ENCODE measurements at regions not wholly inside any gene's neighbourhood (a gene's known extent, or its start where the extent isn't known, plus 50 kb on each side); places are given as distances from the start of the nearest gene placed in this dataset.

GRCh38 chr10:116792817-116793216, 50.5 kb upstream of the HSPA12A start:
- no peak for DNase-seq

- DNase-seq: no peak
Observed at GRCh38 chr10:116796469-116796868, 52.8 kb upstream of the ENO4 start.

- DNase-seq: peak; percentile 72
Observed at GRCh38 chr10:116796910-116797513, 52.3 kb upstream of the ENO4 start.

- DNase-seq: no peak
Observed at GRCh38 chr10:116798859-116799258, 50.4 kb upstream of the ENO4 start.
